Endothelial cell of umbilical vein (primary cell): ENCODE measurements at regions not wholly inside any gene's neighbourhood (a gene's known extent, or its start where the extent isn't known, plus 50 kb on each side); places are given as distances from the start of the nearest gene placed in this dataset.

Experiments
- BruUV-seq: library from RNA; stranded (reverse); fragments of 400-500 nt; replicated peaks from 2 replicates; lab custom pipeline; 2021; lab: Mats Ljungman, UMichigan
- CTCF ChIA-PET: fragments of 300-600, 350-600 bp; sonication (Branson Sonifier 250); formaldehyde crosslinking; loops from one replicate; lab custom pipeline; 2021; ENCODE audit warnings: antibody characterized with exemption, inconsistent platforms; lab: Charles Lee
- POLR2A ChIA-PET: fragments of 300-600, 350-600 bp; sonication (Branson Sonifier 250); formaldehyde crosslinking; loops from one replicate; lab custom pipeline; 2021; ENCODE audit warnings: antibody characterized with exemption, inconsistent platforms; lab: Charles Lee
- DNase-seq: peaks from one replicate; pipeline ENCODE4 v3.0.0-alpha.2; 2011; ENCODE audit warnings: low read depth, low spot score
- FAIRE-seq: peaks from 2 replicates; lab custom pipeline; 2011; peaks lifted over from hg19 to GRCh38; lab: Jason Lieb, UNC
- H2AFZ ChIP-seq: 2 replicates; pipeline ENCODE4 v1.6.0; 2012; ENCODE audit warnings: low read depth, low read length, control low read depth, inconsistent platforms
- H3K27ac ChIP-seq: 2 replicates; pipeline ENCODE4 v1.5.1; 2011; ENCODE audit warnings: low read depth, mild to moderate bottlenecking, control low read depth, low read length, moderate library complexity; ENCODE audit not compliant: insufficient read depth
- H3K27me3 ChIP-seq, 2 experiments: 2 replicates each; pipeline versions ENCODE4 v1.6.0 to v1.6.1; 2011; ENCODE audit warnings: low read length in 2 of 2, mixed read lengths in 1 of 2; ENCODE audit not compliant: control insufficient read depth in 2 of 2, insufficient read depth in 2 of 2
- H3K36me3 ChIP-seq, 2 experiments: 2 replicates in 1 of 2; 3 replicates in 1 of 2; pipeline ENCODE4 v1.5.1; 2011; ENCODE audit warnings: low read length in 2 of 2, mild to moderate bottlenecking in 1 of 2, moderate library complexity in 1 of 2; ENCODE audit not compliant: control insufficient read depth in 2 of 2, insufficient read depth in 2 of 2; ENCODE audit errors: extremely low read depth in 1 of 2
- H3K4me1 ChIP-seq: 3 replicates; pipeline ENCODE4 v1.5.1; 2011; ENCODE audit warnings: mild to moderate bottlenecking, low read length; ENCODE audit not compliant: control insufficient read depth, insufficient read depth; ENCODE audit errors: extremely low read depth
- H3K4me2 ChIP-seq: 2 replicates; pipeline ENCODE4 v1.6.1; 2011; ENCODE audit warnings: low read length, control low read depth, mixed read lengths; ENCODE audit not compliant: insufficient read depth
- H3K4me3 ChIP-seq, 3 experiments: fragments of 200-600 bp in 1 of 3; sonication (generic), shearing (Covaris generic) in 1 of 3; replicated peaks in 1 of 3; 2 replicates each; pipeline ENCODE4 v1.5.1; 2011 to 2016; ENCODE audit warnings: control low read depth in 3 of 3, low read length in 3 of 3, mild to moderate bottlenecking in 2 of 3, inconsistent platforms in 1 of 3, low read depth in 1 of 3, moderate library complexity in 1 of 3; ENCODE audit not compliant: insufficient read depth in 1 of 3
- H3K79me2 ChIP-seq: 2 replicates; pipeline ENCODE4 v1.6.0; 2012; ENCODE audit warnings: low read length, inconsistent platforms; ENCODE audit not compliant: control insufficient read depth, insufficient read depth
- H3K9ac ChIP-seq: replicated peaks from 2 replicates; pipeline ENCODE3; 2011; ENCODE audit warnings: low read length, control low read depth; ENCODE audit not compliant: insufficient read depth; ENCODE audit errors: extremely low read depth
- H3K9me1 ChIP-seq: replicated peaks from 3 replicates; pipeline ENCODE4 v1.6.0; 2011; ENCODE audit warnings: mild to moderate bottlenecking, low read length; ENCODE audit not compliant: control insufficient read depth, insufficient read depth; ENCODE audit errors: extremely low read depth
- H3K9me3 ChIP-seq: replicated peaks from 2 replicates; pipeline ENCODE4 v1.5.1; 2012; ENCODE audit warnings: low read length, inconsistent platforms; ENCODE audit not compliant: control insufficient read depth, insufficient read depth
- H4K20me1 ChIP-seq: replicated peaks from 2 replicates; pipeline ENCODE3; 2011; ENCODE audit warnings: mild to moderate bottlenecking, low read length; ENCODE audit not compliant: control insufficient read depth, insufficient read depth; ENCODE audit errors: extremely low read depth
- CTCF ChIP-seq, 2 donors: IDR thresholded peaks; 1 replicate in 1 of 2; 2 replicates in 1 of 2; pipeline ENCODE4 v1.5.1; 2011; ENCODE audit warnings: low read length in 2 of 2, mild to moderate bottlenecking in 2 of 2, moderate library complexity in 2 of 2, control low read depth in 1 of 2, inconsistent platforms in 1 of 2, low read depth in 1 of 2; ENCODE audit not compliant: insufficient read depth in 1 of 2; ENCODE audit errors: extremely low read depth in 1 of 2
- EZH2 ChIP-seq: IDR thresholded peaks from 2 replicates; pipeline ENCODE4 v1.6.1; 2012; ENCODE audit warnings: borderline replicate concordance, low read depth, mild to moderate bottlenecking, moderate library complexity, low read length, inconsistent platforms; ENCODE audit not compliant: severe bottlenecking
- FOS ChIP-seq: IDR thresholded peaks from 2 replicates; pipeline ENCODE4 v1.6.1; 2011; ENCODE audit warnings: mild to moderate bottlenecking, low read length, moderate library complexity, borderline replicate concordance; ENCODE audit not compliant: insufficient read depth
- GATA2 ChIP-seq: IDR thresholded peaks from 2 replicates; pipeline ENCODE4 v1.7.0; 2011; ENCODE audit warnings: low read depth, mild to moderate bottlenecking, moderate library complexity, mixed read lengths, low read length; ENCODE audit not compliant: insufficient read length, insufficient read depth
- JUN ChIP-seq: IDR thresholded peaks from 2 replicates; pipeline ENCODE4 v1.6.1; 2011; ENCODE audit warnings: borderline replicate concordance, low read depth; ENCODE audit not compliant: insufficient read length, insufficient read depth
- MYC ChIP-seq: IDR thresholded peaks from one replicate; pipeline ENCODE4 v1.6.1; 2011; ENCODE audit warnings: mild to moderate bottlenecking, low read depth, low read length
- POLR2A ChIP-seq: IDR thresholded peaks from 2 replicates; pipeline ENCODE4 v1.6.1; 2012; ENCODE audit warnings: low read depth, mild to moderate bottlenecking, control low read depth, low read length
- POLR2AphosphoS5 ChIP-seq: IDR thresholded peaks from 2 replicates; pipeline ENCODE4 v1.6.1; 2012; ENCODE audit warnings: low read depth, mild to moderate bottlenecking, control low read depth, low read length, moderate library complexity; ENCODE audit not compliant: insufficient read depth
- dilution Hi-C: fragments of 300-500 bp; cut with MboI; formaldehyde crosslinking; loops from one replicate; pipeline ENCODE4 v1.15.0; 2019; ENCODE audit warnings: low sequenced_read_pairs; ENCODE audit not compliant: extremely low pct_ligation_motif_present
- intact Hi-C: fragments of 100-400 bp; cut with micrococcal nuclease; formaldehyde crosslinking; loops from one replicate; pipeline ENCODE4 v1.10.0; 2022
- TF ChIP-seq, protein P1 (sequence below): IDR thresholded peaks from 2 replicates; pipeline ENCODE4 v1.6.1; 2011; ENCODE audit not compliant: insufficient read depth, insufficient read length

GRCh38 chr18:65628390-65628789 lies 122.4 kb upstream of the CDH7 start:
- ChIA-PET CTCF (no interaction called here), POLR2A (no interaction called here)
- no peaks in the 10 kb centered on the region for H3K9me3 ChIP-seq
- no peak overlapping the region for H3K4me2 ChIP-seq
- no peaks in the 10 kb centered on the region for H3K36me3 ChIP-seq
- no TSS peak for BruUV-seq
- H3K4me3 ChIP-seq: no peak overlapping the region
- no peaks in the 10 kb centered on the region for H3K79me2 ChIP-seq
- H2AFZ ChIP-seq: no peak overlapping the region
- no peak overlapping the region for H3K9ac ChIP-seq
- no peaks in the 10 kb centered on the region for H3K27me3 ChIP-seq
- no peaks in the 10 kb centered on the region for H3K4me1 ChIP-seq
- TF ChIP-seq MYC (no peak), FOS (no peak), CTCF (IDR thresholded peaks at IDR 0.05; ENCODE audit: extremely low read depth in 1 of 2, insufficient read depth in 1 of 2, low read depth in 1 of 2, low read length in 2 of 2) (no peak), JUN (no peak), POLR2AphosphoS5 (no peak), EZH2 (no peak), POLR2A (no peak), GATA2 (no peak)
- TF ChIP-seq, protein P1, sequence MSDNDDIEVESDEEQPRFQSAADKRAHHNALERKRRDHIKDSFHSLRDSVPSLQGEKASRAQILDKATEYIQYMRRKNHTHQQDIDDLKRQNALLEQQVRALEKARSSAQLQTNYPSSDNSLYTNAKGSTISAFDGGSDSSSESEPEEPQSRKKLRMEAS: no peak
- H3K27ac ChIP-seq: no peak overlapping the region
- intact Hi-C loops (no loop called here), dilution Hi-C loops (no loop called here)
- no peaks in the 10 kb centered on the region for H3K9me1 ChIP-seq
- DNase-seq: no peak
- no peak for FAIRE-seq
- no peaks in the 10 kb centered on the region for H4K20me1 ChIP-seq
